Right lung (tissue), 2 donors: ENCODE measurements at regions not wholly inside any gene's neighbourhood (a gene's known extent, or its start where the extent isn't known, plus 50 kb on each side); places are given as distances from the start of the nearest gene placed in this dataset.

Experiments
- DNase-seq, 2 donors: peaks; one replicate each; pipeline ENCODE4 v3.0.0-alpha.2; 2013

DNA sequence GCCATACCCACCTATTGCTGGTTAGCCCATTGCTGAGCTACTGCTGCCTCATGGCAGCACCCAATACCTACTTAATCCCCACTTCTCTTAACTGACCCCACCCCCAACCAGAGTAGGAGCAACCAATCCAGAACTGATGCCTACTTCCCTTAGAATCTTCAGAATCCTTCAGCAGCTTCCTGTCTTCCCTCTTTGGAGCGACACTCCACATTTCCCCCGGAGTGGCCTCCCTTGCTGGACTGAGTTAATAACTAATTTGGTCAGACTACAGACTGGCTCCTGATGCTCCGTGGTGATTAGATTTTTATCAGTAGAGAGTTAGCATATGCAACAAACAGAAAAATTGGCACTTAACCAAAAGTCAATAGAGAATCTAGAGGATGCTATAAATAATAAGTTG lies 51.2 kb upstream of the UBR2 start:
- peak in 1 of 2 donors; percentile 2 for DNase-seq

DNA sequence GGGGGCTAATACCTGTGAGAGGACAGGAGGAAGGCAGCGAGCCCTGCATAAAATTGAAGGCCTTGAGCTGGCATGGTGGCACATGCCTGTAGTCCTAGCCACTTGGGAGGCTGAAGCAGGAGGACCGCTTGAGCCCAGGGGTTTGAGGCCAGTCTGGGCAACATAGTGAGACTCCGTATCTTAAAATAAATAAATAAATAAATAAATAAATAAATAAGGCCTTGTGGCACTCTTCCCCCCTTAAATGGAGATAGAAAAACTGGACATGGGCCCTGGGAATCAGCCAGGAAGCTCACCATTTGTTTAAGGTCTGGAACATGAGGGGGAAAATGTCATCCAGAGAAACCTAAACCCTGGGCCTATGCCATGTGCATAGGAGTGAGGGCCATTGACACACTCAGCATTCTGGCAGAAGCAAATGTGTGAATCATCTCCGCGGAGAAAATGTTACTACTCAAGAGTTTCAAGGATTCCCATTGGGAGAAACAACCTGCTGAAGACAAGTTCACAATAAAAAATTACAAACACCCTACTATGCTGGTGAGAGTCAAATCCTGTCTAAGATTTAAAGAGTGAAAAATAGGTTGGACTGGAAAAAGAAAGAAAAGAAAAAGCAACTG lies 51.9 kb upstream of the UBR2 start:
- no peak for DNase-seq

DNA sequence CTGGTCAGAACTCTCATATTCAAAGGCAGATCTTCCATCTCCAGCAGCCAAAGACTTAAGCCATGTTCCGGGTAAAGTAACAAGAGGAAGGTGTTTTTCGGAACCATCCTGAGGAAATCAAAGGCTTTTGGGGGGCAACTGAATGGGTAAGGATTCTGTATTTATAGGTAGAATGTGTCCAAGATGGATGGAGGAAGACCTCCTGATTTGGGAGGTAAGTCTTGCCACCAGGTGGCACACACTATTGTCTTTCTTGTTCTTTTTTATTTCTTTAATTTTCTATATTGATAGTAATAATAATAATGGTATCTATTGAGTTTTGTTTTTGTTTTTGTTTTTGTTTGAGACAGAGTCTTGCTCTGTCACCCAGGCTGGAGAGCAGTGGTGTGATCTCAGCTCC lies 53.0 kb upstream of the UBR2 start:
- DNase-seq: no peak

GRCh38 chr6:42509765-42510164 lies 54.1 kb upstream of the UBR2 start:
- DNase-seq: no peak

DNA sequence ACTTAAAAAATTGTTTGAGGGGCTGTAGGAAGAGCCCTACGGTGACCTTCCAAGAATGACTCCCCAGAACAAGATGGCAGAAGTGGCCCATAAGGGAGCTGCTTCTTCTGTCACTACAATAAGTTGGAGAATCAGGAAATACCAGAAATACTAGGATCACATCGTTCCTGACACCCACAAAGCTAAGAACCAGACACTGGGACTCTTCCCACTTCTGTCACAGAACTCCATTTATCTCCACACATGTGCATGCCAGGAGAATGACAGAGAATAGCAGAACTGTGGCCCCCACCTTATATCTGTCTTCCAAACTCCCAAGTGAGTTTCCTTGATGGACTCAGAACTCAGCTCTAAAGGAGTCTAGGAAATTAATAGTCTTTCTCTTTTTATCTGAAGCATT lies 54.6 kb upstream of the UBR2 start:
- no peak for DNase-seq

- DNase-seq: no peak
These were observed 55.9 kb upstream of the UBR2 start for GRCh38 chr6:42507901-42508300.

DNA sequence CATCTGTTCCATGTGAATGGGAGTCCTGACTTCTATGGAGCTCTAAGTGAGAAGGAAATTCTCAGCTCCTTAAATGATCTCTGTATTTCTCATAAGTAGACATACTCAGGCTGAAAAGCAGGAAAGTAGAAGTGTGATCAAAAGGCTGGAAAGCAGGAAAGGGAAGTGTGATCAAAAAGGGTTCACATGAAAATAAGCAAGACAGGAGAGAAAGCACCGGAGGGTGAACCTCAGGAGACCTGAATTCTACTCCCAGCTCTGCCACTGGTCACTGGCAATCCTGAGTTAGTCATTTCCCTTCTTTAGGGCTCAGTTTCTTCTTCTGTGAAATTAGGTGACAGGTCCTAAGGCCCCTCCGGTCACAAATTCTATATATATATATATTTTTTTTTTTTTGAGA lies 55.5 kb upstream of the TRERF1 start:
- DNase-seq: no peak

GRCh38 chr6:42506070-42506469 lies 54.3 kb upstream of the TRERF1 start:
- no peak for DNase-seq

GRCh38 chr6:42505385-42505718 lies 53.6 kb upstream of the TRERF1 start:
- no peak for DNase-seq

DNA sequence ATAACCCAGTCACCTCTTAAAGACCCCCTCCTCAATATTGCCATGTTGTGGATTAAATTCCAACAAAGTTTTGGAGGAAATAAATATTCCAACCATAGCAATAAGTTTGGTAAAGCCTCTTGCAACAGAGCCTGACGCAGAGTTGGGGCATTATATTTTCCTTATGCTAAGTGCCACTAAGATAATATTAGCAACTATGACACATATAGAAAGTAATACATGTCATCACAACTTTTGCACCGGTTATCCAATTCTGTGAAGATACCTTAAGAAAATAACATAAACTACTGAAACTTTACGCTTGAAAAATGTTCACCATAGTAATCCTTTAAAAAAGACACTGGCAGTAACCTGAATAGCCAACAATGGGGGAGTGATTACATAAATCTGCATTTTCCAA lies 52.2 kb upstream of the TRERF1 start:
- DNase-seq: no peak

DNA sequence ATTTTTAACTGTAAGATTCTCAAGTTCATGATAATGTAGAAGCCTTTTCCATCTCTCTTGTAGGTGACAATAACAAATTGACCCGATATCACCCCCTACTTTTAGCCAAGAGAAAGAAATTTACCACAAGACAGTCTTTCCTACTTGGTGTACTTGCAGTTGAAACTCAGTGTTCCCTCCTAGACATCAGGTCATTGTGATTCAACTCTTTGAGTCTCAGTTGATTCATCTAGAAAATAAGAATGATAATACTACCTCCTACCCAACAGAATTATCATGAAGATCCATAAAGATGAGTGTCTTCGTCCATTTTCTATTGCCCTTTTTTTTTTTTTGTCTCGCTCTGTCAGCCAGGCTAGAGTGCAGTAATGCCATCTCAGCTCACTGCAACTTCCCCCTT lies 51.3 kb upstream of the TRERF1 start:
- DNase-seq: no peak

- no peak for DNase-seq
These were observed 50.4 kb upstream of the TRERF1 start for GRCh38 chr6:42502127-42502526.
